OCI-LY1 (cell line): ENCODE measurements at regions not wholly inside any gene's neighbourhood (a gene's known extent, or its start where the extent isn't known, plus 50 kb on each side); places are given as distances from the start of the nearest gene placed in this dataset.
"Not testable (repeated sequence)": the region's sequence is repeated elsewhere in the genome, so short reads cannot be mapped to it uniquely, and the experiment has no call there.

ENCODE experiments used
- H2AFZ ChIP-seq: fragments of 200-600 bp; sonication (generic), shearing (Covaris generic); 2 replicates; pipeline ENCODE4 v1.6.0; 2014; ENCODE audit warnings: antibody characterized with exemption, mild to moderate bottlenecking, low read length
- H3F3A ChIP-seq: fragments of 200-600 bp; sonication (generic), shearing (Covaris generic); 2 replicates; pipeline ENCODE4 v1.6.0; 2014; ENCODE audit warnings: mild to moderate bottlenecking, antibody characterized with exemption, low read length, moderate library complexity; ENCODE audit not compliant: insufficient read depth
- H3K27ac ChIP-seq: fragments of 200-600 bp; sonication (generic); 2 replicates; pipeline ENCODE4 v1.5.1; 2014; ENCODE audit warnings: low read length, mixed run types, mild to moderate bottlenecking, low read depth; ENCODE audit not compliant: poor library complexity, severe bottlenecking
- H3K27me3 ChIP-seq: fragments of 200-600 bp; sonication (generic); 2 replicates; pipeline ENCODE4 v1.6.0; 2014; ENCODE audit warnings: antibody characterized with exemption, mild to moderate bottlenecking, low read length, moderate library complexity; ENCODE audit not compliant: insufficient read depth
- H3K36me3 ChIP-seq: fragments of 200-600 bp; sonication (generic); 2 replicates; pipeline ENCODE4 v1.6.1; 2014; ENCODE audit warnings: mild to moderate bottlenecking, antibody characterized with exemption, low read length, moderate library complexity, mixed read lengths; ENCODE audit not compliant: insufficient read depth
- H3K4me1 ChIP-seq: fragments of 200-600 bp; sonication (generic); 2 replicates; pipeline ENCODE4 v1.5.1; 2014; ENCODE audit warnings: mild to moderate bottlenecking, low read length, moderate library complexity; ENCODE audit not compliant: insufficient read depth, severe bottlenecking
- H3K4me2 ChIP-seq: fragments of 200-600 bp; sonication (generic), shearing (Covaris generic); 2 replicates; pipeline ENCODE4 v1.6.1; 2014; ENCODE audit warnings: low read length
- H3K4me3 ChIP-seq: fragments of 200-600 bp; sonication (generic); 2 replicates; pipeline ENCODE4 v1.5.1; 2014; ENCODE audit warnings: low read length, low read depth, mild to moderate bottlenecking, mixed read lengths; ENCODE audit not compliant: poor library complexity, severe bottlenecking
- H3K79me2 ChIP-seq: fragments of 200-600 bp; shearing (Covaris generic); 2 replicates; pipeline ENCODE4 v1.6.1; 2016; ENCODE audit warnings: mixed run types, low read length, mixed read lengths; ENCODE audit not compliant: insufficient read depth
- H3K9ac ChIP-seq: fragments of 200-600 bp; sonication (generic), shearing (Covaris generic); 2 replicates; pipeline ENCODE4 v1.6.1; 2014; ENCODE audit warnings: mild to moderate bottlenecking, low read length, mixed read lengths
- H3K9me2 ChIP-seq: fragments of 200-600 bp; sonication (generic), shearing (Covaris generic); 2 replicates; pipeline ENCODE4 v1.6.1; 2014; ENCODE audit warnings: low read depth, mild to moderate bottlenecking, low read length, mixed read lengths
- H3K9me3 ChIP-seq: fragments of 200-600 bp; shearing (Covaris generic); 2 replicates; pipeline ENCODE4 v1.6.1; 2014; ENCODE audit warnings: low read length, mixed read lengths
- H4K20me1 ChIP-seq: fragments of 200-600 bp; sonication (generic), shearing (Covaris generic); 2 replicates; pipeline ENCODE4 v1.6.0; 2016; ENCODE audit warnings: mild to moderate bottlenecking, low read length; ENCODE audit not compliant: insufficient read depth
- EZH2 ChIP-seq: fragments of 200-600 bp; sonication (generic), shearing (Covaris generic); IDR thresholded peaks from 2 replicates; pipeline ENCODE4 v1.8.0; 2017; ENCODE audit warnings: borderline replicate concordance, mixed run types, mild to moderate bottlenecking, antibody characterized with exemption, low read length, moderate library complexity, mixed read lengths
- TF ChIP-seq, protein P1 (sequence below): fragments of 200-600 bp; sonication (generic), shearing (Covaris generic); IDR thresholded peaks from 2 replicates; pipeline ENCODE4 v1.5.1; 2017; ENCODE audit warnings: mild to moderate bottlenecking, antibody characterized with exemption, low read length, moderate library complexity, mixed read lengths

GRCh38 chr10:26372513-26373354 is 65.4 kb upstream of the APBB1IP start:
- H3K4me3 ChIP-seq: peak overlapping the region; percentile 22
- H3K27ac ChIP-seq: peak overlapping the region; percentile 86
- 0 out of 2 replicates have a peak overlapping the region, but pooled peaks have one; percentile 19 for H2AFZ ChIP-seq
- peaks cover 31% of the 10 kb centered on the region for H3K4me1 ChIP-seq
- no peaks in the 10 kb centered on the region for H3K27me3 ChIP-seq
- H4K20me1 ChIP-seq: no peaks in the 10 kb centered on the region
- peak overlapping the region; percentile 59 for H3K4me2 ChIP-seq
- no peaks in the 10 kb centered on the region for H3K9me2 ChIP-seq
- H3K9ac ChIP-seq: peak overlapping the region; percentile 60
- no peaks in the 10 kb centered on the region for H3K79me2 ChIP-seq
- TF ChIP-seq EZH2: no peak
- TF ChIP-seq, protein P1, sequence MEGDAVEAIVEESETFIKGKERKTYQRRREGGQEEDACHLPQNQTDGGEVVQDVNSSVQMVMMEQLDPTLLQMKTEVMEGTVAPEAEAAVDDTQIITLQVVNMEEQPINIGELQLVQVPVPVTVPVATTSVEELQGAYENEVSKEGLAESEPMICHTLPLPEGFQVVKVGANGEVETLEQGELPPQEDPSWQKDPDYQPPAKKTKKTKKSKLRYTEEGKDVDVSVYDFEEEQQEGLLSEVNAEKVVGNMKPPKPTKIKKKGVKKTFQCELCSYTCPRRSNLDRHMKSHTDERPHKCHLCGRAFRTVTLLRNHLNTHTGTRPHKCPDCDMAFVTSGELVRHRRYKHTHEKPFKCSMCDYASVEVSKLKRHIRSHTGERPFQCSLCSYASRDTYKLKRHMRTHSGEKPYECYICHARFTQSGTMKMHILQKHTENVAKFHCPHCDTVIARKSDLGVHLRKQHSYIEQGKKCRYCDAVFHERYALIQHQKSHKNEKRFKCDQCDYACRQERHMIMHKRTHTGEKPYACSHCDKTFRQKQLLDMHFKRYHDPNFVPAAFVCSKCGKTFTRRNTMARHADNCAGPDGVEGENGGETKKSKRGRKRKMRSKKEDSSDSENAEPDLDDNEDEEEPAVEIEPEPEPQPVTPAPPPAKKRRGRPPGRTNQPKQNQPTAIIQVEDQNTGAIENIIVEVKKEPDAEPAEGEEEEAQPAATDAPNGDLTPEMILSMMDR: no peak
- no peaks in the 10 kb centered on the region for H3K36me3 ChIP-seq
- H3F3A ChIP-seq: no peaks in the 10 kb centered on the region
- H3K9me3 ChIP-seq: no peaks in the 10 kb centered on the region

DNA sequence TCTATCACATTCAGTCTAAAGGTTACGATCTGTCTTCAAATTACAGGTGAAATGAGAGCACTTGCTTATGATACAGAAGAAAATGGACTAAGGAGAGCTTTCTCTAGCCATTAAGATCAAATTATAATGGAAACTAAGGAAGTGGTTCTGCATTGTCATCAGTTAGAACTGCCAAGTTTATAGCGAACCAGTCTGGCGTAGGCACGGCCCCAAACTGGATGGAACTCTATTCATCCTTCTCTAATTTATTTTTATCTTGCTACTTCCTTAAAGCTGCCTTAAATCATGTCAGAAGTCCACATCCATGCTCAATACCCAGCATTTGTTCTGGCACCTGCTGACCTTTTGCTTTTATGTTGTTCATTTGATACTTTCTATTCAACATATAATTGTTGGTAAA is 63.7 kb upstream of the APBB1IP start:
- H3F3A ChIP-seq: no peaks in the 10 kb centered on the region
- TF ChIP-seq, protein P1: no peak
- TF ChIP-seq EZH2: no peak
- no peak overlapping the region for H3K4me3 ChIP-seq
- H3K4me1 ChIP-seq: peaks cover 35% of the 10 kb centered on the region
- H3K9me2 ChIP-seq: no peaks in the 10 kb centered on the region
- no peaks in the 10 kb centered on the region for H4K20me1 ChIP-seq
- H3K9ac ChIP-seq: no peak overlapping the region
- no peak overlapping the region for H2AFZ ChIP-seq
- no peaks in the 10 kb centered on the region for H3K27me3 ChIP-seq
- H3K4me2 ChIP-seq: no peak overlapping the region
- no peaks in the 10 kb centered on the region for H3K36me3 ChIP-seq
- H3K9me3 ChIP-seq: no peaks in the 10 kb centered on the region
- H3K79me2 ChIP-seq: no peaks in the 10 kb centered on the region
- H3K27ac ChIP-seq: peak overlapping the region; percentile 86

DNA sequence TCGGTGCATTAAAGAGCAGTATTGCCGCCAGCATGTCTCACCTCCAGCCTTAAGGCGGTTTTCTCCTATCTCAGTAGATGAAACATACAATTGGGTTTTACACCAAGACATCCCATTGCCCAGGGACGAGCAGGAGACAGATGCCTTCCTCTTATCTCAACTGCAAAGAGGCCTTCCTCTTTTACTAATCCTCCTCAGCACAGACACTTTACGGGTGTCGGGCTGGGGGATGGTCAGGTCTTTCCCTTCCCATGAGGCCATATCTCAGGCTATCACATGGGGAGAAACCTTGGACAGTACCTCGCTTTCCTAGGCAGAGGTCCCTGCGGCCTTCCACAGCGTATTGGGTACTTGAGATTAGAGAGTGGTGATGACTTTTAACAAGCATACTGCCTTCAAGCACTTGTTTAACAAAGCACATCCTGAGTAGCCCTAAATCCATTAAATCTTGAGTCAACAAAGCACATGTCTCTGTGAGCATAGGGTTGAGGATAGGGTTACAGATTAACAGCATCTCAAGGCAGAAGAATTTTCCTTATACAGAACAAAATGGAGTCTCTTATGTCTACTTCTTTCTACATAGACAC is 60.8 kb upstream of the APBB1IP start:
- H3K36me3 ChIP-seq, H4K20me1 ChIP-seq, H3K4me3 ChIP-seq, H2AFZ ChIP-seq, H3K9me3 ChIP-seq, H3K9me2 ChIP-seq, H3F3A ChIP-seq, H3K9ac ChIP-seq, H3K27me3 ChIP-seq, H3K4me2 ChIP-seq, H3K27ac ChIP-seq, H3K79me2 ChIP-seq: not testable (repeated sequence)
- peaks cover 27% of the 10 kb centered on the region for H3K4me1 ChIP-seq
